ENCODE measurements at regions not wholly inside any gene's neighbourhood (a gene's known extent, or its start where the extent isn't known, plus 50 kb on each side); places are given as distances from the start of the nearest gene placed in this dataset.
"Not testable (repeated sequence)": the region's sequence is repeated elsewhere in the genome, so short reads cannot be mapped to it uniquely, and the experiment has no call there.

GRCh38 chr21:6123224-6123623 lies 4398.2 kb upstream of the TPTE start:
- H3K27me3 ChIP-seq (ENCODE audit: control insufficient read depth, insufficient read depth, low read length); H3K36me3 ChIP-seq (ENCODE audit: control insufficient read depth, insufficient read depth, low read length); DNase-seq (ENCODE audit: low read depth); FAIRE-seq; H3K4me3 ChIP-seq (ENCODE audit: low read depth, low read length): not testable (repeated sequence)

GRCh38 chr21:6125549-6126240 lies 4395.7 kb upstream of the TPTE start:
- not testable (repeated sequence) for H3K27me3 ChIP-seq (ENCODE audit: control insufficient read depth, insufficient read depth, low read length); FAIRE-seq; H3K4me3 ChIP-seq (ENCODE audit: low read depth, low read length); H3K36me3 ChIP-seq (ENCODE audit: control insufficient read depth, insufficient read depth, low read length)
- DNase-seq (ENCODE audit: low read depth) = peak; percentile 8

DNA sequence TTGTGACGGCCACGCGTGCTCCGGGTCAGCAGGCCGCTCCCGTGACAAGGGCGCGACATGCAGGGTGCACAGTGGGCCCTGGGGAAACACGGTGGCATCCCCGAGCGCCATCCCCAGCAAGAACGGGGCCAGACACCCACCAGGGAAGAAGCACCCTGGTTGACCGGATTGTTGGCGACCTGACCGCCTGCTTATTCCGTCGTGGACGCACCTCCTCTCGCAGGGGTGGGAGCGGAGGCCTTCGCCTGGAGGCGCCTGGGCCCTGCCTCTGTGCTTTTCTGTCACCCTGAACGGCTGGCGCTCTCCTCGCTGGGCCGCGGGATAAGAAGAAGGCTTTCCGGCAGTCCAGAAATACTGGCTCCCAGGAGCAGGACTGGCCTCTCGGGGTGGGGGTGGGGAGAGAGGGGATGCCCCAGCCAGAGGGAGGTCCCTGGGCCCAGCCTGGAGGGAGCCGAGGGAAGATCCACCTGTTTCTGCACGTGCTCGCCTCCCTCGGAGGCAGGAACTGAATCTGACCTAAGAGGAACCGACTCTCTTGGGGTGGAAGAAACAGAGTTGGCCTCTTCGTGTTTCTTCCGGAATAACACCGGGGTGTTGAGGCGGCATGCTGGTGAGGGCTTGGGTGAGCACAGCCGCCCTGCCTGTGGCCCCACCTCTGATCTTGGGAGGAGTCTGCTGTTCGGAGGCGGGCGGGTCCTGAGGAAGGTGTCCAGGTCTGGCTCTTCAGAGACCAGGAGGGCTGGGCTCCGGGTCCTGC lies 4394.2 kb upstream of the TPTE start:
- not testable (repeated sequence) for FAIRE-seq; DNase-seq (ENCODE audit: low read depth); H3K36me3 ChIP-seq (ENCODE audit: control insufficient read depth, insufficient read depth, low read length)

GRCh38 chr21:6130734-6131133 lies 4390.6 kb upstream of the TPTE start:
- H3K4me3 ChIP-seq (ENCODE audit: low read depth, low read length); H3K36me3 ChIP-seq (ENCODE audit: control insufficient read depth, insufficient read depth, low read length); FAIRE-seq; DNase-seq (ENCODE audit: low read depth); H3K27me3 ChIP-seq (ENCODE audit: control insufficient read depth, insufficient read depth, low read length): not testable (repeated sequence)

More for the DNA sequence above, 4394.2 kb upstream of the TPTE start:
- not testable (repeated sequence) for H3K27me3 ChIP-seq (ENCODE audit: control insufficient read depth, insufficient read depth, low read length); H3K4me3 ChIP-seq (ENCODE audit: low read depth, low read length)

DNA sequence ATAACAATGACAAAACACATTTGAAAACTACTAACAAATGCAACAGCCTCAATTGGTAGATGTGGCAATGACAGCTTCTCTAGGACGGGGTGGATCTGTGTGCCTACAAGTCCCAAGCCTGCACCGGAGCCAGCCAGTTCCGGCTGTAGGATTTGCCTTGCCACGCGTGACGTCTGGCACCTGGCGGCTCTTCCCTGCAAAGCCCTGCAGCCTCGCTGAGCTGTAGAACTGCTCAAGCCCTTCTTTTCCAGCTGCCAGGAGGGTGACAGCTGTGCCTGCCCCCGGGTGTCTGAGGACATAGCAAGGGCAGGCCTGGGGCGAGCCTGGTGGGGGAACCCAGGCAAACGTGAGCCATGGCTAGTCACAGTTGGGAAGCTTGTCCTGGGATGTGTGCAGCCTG lies 4388.0 kb upstream of the TPTE start:
- DNase-seq (ENCODE audit: low read depth); FAIRE-seq; H3K4me3 ChIP-seq (ENCODE audit: low read depth, low read length); H3K27me3 ChIP-seq (ENCODE audit: control insufficient read depth, insufficient read depth, low read length); H3K36me3 ChIP-seq (ENCODE audit: control insufficient read depth, insufficient read depth, low read length): not testable (repeated sequence)

- DNase-seq (ENCODE audit: low read depth); FAIRE-seq; H3K4me3 ChIP-seq (ENCODE audit: low read depth, low read length); H3K27me3 ChIP-seq (ENCODE audit: control insufficient read depth, insufficient read depth, low read length); H3K36me3 ChIP-seq (ENCODE audit: control insufficient read depth, insufficient read depth, low read length): not testable (repeated sequence)
Observed at GRCh38 chr21:6133852-6134630, 4387.3 kb upstream of the TPTE start.

DNA sequence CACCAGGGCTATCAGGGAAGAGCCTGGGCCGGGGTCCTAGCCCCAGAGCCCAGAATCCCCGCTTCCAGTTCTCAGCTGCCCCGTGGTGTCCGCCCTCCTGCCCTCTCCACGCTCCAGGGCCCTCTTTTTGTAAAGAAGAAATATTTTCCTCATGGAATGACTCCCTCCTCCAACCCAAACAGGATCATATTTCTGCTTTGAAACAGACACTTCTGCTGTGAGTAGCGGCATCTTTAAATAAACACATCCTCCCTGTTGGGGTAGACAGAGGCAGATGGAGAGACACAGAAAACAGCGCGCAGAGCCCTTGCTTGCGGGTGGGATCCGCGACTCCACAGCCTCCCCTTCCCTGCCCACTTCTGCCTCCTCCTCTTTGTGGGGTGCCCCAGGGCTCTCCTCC lies 4384.7 kb upstream of the TPTE start:
- FAIRE-seq; H3K4me3 ChIP-seq (ENCODE audit: low read depth, low read length); DNase-seq (ENCODE audit: low read depth); H3K27me3 ChIP-seq (ENCODE audit: control insufficient read depth, insufficient read depth, low read length); H3K36me3 ChIP-seq (ENCODE audit: control insufficient read depth, insufficient read depth, low read length): not testable (repeated sequence)

GRCh38 chr21:6138244-6139136 lies 4382.9 kb upstream of the TPTE start:
- DNase-seq (ENCODE audit: low read depth); H3K4me3 ChIP-seq (ENCODE audit: low read depth, low read length); H3K27me3 ChIP-seq (ENCODE audit: control insufficient read depth, insufficient read depth, low read length); H3K36me3 ChIP-seq (ENCODE audit: control insufficient read depth, insufficient read depth, low read length); FAIRE-seq: not testable (repeated sequence)

GRCh38 chr21:6139331-6139730 lies 4382.1 kb upstream of the TPTE start:
- H3K36me3 ChIP-seq (ENCODE audit: control insufficient read depth, insufficient read depth, low read length); DNase-seq (ENCODE audit: low read depth); H3K4me3 ChIP-seq (ENCODE audit: low read depth, low read length); H3K27me3 ChIP-seq (ENCODE audit: control insufficient read depth, insufficient read depth, low read length); FAIRE-seq: not testable (repeated sequence)

DNA sequence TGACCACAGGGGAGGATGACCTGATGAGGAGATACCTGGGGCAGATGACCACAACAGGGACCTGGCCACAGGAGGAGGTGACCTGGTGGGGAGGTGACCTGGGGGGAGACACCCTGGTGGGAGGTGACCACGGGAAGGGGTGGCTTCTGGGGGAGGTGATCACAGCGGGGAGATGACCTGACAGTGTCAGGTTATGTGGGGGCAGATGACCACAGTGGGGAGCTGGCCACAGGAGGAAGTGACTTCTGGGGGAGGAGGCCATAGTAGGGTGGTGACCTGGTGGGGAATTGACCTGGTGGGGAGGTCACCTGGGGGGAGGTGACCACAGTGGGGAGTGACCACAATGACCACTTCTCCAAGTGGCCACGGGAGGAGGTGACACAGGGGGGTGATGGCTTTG lies 4381.5 kb upstream of the TPTE start:
- DNase-seq (ENCODE audit: low read depth); H3K27me3 ChIP-seq (ENCODE audit: control insufficient read depth, insufficient read depth, low read length); H3K4me3 ChIP-seq (ENCODE audit: low read depth, low read length); FAIRE-seq; H3K36me3 ChIP-seq (ENCODE audit: control insufficient read depth, insufficient read depth, low read length): not testable (repeated sequence)

DNA sequence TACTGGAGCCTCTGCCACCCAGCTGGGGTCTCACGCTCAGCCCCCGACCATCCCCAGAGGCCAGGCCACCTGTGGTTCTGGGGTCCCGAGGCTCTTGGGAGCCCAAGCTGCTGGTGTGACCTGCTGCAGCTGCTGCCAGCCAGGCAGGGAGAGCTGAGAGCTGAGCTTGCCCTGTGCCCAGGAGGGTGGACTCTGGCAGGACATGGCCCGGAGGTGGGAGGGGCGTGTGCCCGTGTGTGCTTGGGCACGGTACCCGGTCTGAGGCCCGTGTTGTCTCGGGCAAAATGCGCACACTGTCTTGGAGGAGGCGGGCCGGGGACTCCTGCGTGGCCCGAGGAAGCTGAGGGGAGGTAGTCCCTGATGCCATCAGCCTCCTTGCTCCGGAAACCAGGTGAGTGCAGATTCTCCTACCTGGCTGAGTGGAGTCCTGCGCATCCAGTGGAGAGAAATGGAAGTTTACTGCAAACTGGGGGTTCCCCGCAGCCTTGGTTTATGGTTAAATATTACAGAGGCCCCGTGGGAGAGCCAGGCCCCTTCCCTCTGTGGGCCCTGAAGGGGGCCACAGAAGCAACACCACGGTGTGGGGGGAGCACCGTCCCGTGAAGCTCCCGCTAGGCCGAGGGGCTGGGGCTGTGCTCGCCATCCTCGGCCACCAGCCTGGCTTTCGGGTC lies 4380.8 kb upstream of the TPTE start:
- not testable (repeated sequence) for DNase-seq (ENCODE audit: low read depth); FAIRE-seq

GRCh38 chr21:6141138-6141474 lies 4380.3 kb upstream of the TPTE start:
- not testable (repeated sequence) for H3K27me3 ChIP-seq (ENCODE audit: control insufficient read depth, insufficient read depth, low read length); H3K4me3 ChIP-seq (ENCODE audit: low read depth, low read length); DNase-seq (ENCODE audit: low read depth); FAIRE-seq; H3K36me3 ChIP-seq (ENCODE audit: control insufficient read depth, insufficient read depth, low read length)

More for the DNA sequence above, 4380.8 kb upstream of the TPTE start:
- not testable (repeated sequence) for H3K36me3 ChIP-seq (ENCODE audit: control insufficient read depth, insufficient read depth, low read length); H3K4me3 ChIP-seq (ENCODE audit: low read depth, low read length); H3K27me3 ChIP-seq (ENCODE audit: control insufficient read depth, insufficient read depth, low read length)

- not testable (repeated sequence) for FAIRE-seq; H3K4me3 ChIP-seq (ENCODE audit: low read depth, low read length); H3K36me3 ChIP-seq (ENCODE audit: control insufficient read depth, insufficient read depth, low read length); H3K27me3 ChIP-seq (ENCODE audit: control insufficient read depth, insufficient read depth, low read length); DNase-seq (ENCODE audit: low read depth)
Observed at GRCh38 chr21:6153154-6153553, 4368.2 kb upstream of the TPTE start.
